ENCODE measurements at regions not wholly inside any gene's neighbourhood (a gene's known extent, or its start where the extent isn't known, plus 50 kb on each side); places are given as distances from the start of the nearest gene placed in this dataset.

DNA sequence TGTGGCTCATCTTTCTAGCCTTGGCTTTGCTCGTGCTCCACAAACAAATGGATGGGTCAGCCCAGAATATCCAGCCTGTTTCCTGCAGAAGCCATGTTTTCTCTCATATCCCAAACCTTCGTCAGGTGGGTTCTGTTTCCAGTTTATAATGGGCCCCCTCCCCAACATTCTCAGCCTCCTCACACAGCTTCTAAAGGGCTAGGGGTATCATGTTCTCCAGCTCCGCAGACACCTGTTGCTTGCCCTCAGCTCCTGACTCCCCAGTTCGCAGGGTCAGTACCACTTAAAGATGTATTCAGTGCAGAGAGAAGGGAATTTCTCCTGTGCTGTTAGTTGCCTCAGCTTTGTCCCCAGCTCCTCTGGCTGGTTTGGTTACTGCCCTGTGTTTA is 447.3 kb upstream of the JARID2 start:
- TF ChIP-seq TSHZ2 (CRISPR knock-in tag; IDR thresholded peaks at IDR 0.05) (no peak), ZNF8 (CRISPR knock-in tag; IDR thresholded peaks at IDR 0.05) (no peak), CSDC2 (CRISPR knock-in tag; IDR thresholded peaks at IDR 0.05) (no peak), TCF4 (CRISPR knock-in tag; IDR thresholded peaks at IDR 0.05; ENCODE audit: borderline replicate concordance) (no peak), ZFP30 (CRISPR knock-in tag; IDR thresholded peaks at IDR 0.05) (no peak), ESRRG (CRISPR knock-in tag; IDR thresholded peaks at IDR 0.05) (no peak), PPARA (CRISPR knock-in tag; IDR thresholded peaks at IDR 0.05; ENCODE audit: borderline replicate concordance) (no peak), OSR1 (CRISPR knock-in tag; IDR thresholded peaks at IDR 0.05) (no peak), ISL1 (CRISPR knock-in tag; IDR thresholded peaks at IDR 0.05) (no peak), BACH2 (CRISPR knock-in tag; IDR thresholded peaks at IDR 0.05; ENCODE audit: borderline replicate concordance) (no peak), ZFP3 (CRISPR knock-in tag; IDR thresholded peaks at IDR 0.05) (no peak), RARB (CRISPR knock-in tag; IDR thresholded peaks at IDR 0.05) (no peak), ZC3H10 (CRISPR knock-in tag; IDR thresholded peaks at IDR 0.05) (no peak), SNAI2 (CRISPR knock-in tag; IDR thresholded peaks at IDR 0.05) (no peak), ZNF70 (CRISPR knock-in tag; IDR thresholded peaks at IDR 0.05) (no peak)
- TF ChIP-seq, protein P1, sequence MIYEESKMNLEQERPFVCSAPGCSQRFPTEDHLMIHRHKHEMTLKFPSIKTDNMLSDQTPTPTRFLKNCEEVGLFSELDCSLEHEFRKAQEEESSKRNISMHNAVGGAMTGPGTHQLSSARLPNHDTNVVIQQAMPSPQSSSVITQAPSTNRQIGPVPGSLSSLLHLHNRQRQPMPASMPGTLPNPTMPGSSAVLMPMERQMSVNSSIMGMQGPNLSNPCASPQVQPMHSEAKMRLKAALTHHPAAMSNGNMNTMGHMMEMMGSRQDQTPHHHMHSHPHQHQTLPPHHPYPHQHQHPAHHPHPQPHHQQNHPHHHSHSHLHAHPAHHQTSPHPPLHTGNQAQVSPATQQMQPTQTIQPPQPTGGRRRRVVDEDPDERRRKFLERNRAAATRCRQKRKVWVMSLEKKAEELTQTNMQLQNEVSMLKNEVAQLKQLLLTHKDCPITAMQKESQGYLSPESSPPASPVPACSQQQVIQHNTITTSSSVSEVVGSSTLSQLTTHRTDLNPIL (CRISPR knock-in tag; IDR thresholded peaks at IDR 0.05; ENCODE audit: low read depth), result no peak
- TF ChIP-seq, protein P2, sequence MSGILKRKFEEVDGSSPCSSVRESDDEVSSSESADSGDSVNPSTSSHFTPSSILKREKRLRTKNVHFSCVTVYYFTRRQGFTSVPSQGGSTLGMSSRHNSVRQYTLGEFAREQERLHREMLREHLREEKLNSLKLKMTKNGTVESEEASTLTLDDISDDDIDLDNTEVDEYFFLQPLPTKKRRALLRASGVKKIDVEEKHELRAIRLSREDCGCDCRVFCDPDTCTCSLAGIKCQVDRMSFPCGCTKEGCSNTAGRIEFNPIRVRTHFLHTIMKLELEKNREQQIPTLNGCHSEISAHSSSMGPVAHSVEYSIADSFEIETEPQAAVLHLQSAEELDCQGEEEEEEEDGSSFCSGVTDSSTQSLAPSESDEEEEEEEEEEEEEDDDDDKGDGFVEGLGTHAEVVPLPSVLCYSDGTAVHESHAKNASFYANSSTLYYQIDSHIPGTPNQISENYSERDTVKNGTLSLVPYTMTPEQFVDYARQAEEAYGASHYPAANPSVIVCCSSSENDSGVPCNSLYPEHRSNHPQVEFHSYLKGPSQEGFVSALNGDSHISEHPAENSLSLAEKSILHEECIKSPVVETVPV (CRISPR knock-in tag; IDR thresholded peaks at IDR 0.05), result no peak
- no peak for ATAC-seq

DNA sequence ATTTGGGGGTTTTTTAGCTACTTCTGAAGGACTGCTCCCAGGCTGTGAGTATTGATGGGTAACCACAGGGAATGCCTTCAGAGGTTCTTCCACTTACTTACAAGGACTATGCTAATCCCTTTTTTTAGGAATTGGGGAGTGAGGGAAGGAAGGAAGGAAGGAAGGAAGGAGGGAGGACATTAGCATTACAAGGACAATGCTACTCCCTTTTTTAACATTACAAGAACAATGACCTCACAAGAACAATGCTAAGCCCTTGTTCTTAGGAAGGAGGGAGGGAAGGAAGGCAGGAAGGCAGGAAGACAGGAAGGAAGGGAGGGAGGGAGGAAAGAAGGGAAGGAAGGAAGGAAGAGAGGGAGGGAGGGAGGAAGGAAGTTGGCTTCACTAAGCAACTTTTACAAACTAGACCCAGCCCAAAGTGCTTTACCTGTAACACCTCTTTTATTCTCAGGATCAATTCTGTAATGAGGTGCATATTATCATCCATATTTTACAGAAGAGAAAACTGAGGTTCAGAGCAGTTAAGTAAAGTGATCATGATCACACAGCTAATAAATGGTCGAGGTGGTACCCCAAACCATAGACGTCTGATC is 446.8 kb upstream of the JARID2 start:
- TF ChIP-seq GLIS3 (CRISPR knock-in tag; IDR thresholded peaks at IDR 0.05), result no peak
- TF ChIP-seq PATZ1 (CRISPR knock-in tag; IDR thresholded peaks at IDR 0.05; ENCODE audit: borderline replicate concordance), result no peak
- TF ChIP-seq ZC3H10 (CRISPR knock-in tag; IDR thresholded peaks at IDR 0.05), result no peak
- no peak for TF ChIP-seq TOX (CRISPR knock-in tag; IDR thresholded peaks at IDR 0.05; ENCODE audit: borderline replicate concordance)
- TF ChIP-seq SNAI2 (CRISPR knock-in tag; IDR thresholded peaks at IDR 0.05), result no peak
- TF ChIP-seq ZFP3 (CRISPR knock-in tag; IDR thresholded peaks at IDR 0.05), result no peak
- TF ChIP-seq TCF4 (CRISPR knock-in tag; IDR thresholded peaks at IDR 0.05; ENCODE audit: borderline replicate concordance), result no peak
- TF ChIP-seq ZFP30 (CRISPR knock-in tag; IDR thresholded peaks at IDR 0.05), result no peak
- TF ChIP-seq, protein P2 (CRISPR knock-in tag; IDR thresholded peaks at IDR 0.05), result no peak
- TF ChIP-seq, protein P1 (CRISPR knock-in tag; IDR thresholded peaks at IDR 0.05; ENCODE audit: low read depth), result no peak
- TF ChIP-seq ESRRG (CRISPR knock-in tag; IDR thresholded peaks at IDR 0.05), result no peak
- TF ChIP-seq ARNTL (CRISPR knock-in tag; IDR thresholded peaks at IDR 0.05; ENCODE audit: borderline replicate concordance, low read depth), result no peak
- TF ChIP-seq POU6F1 (CRISPR knock-in tag; IDR thresholded peaks at IDR 0.05; ENCODE audit: borderline replicate concordance, low read depth), result no peak
- TF ChIP-seq ZNF565 (CRISPR knock-in tag; conservative IDR thresholded peaks at IDR 0.05; ENCODE audit: low read depth), result no peak
- TF ChIP-seq ZNF8 (CRISPR knock-in tag; IDR thresholded peaks at IDR 0.05), result no peak
- no peak for TF ChIP-seq BACH2 (CRISPR knock-in tag; IDR thresholded peaks at IDR 0.05; ENCODE audit: borderline replicate concordance)
- no peak for TF ChIP-seq CSDC2 (CRISPR knock-in tag; IDR thresholded peaks at IDR 0.05)
- no peak for TF ChIP-seq ISL1 (CRISPR knock-in tag; IDR thresholded peaks at IDR 0.05)
- ATAC-seq, result no peak
